SK-N-SH treated with all-trans-retinoic acid at 6 μM for 48 hours (cell line): ENCODE measurements at regions not wholly inside any gene's neighbourhood (a gene's known extent, or its start where the extent isn't known, plus 50 kb on each side); places are given as distances from the start of the nearest gene placed in this dataset.

Experiments
- ARNTL ChIP-seq: fragments of 450-650 bp; formaldehyde crosslinking; IDR thresholded peaks from 2 replicates; pipeline ENCODE4 v1.5.0; 2020; ENCODE audit warnings: low read depth, mild to moderate bottlenecking, moderate library complexity, borderline replicate concordance
- CREB5 ChIP-seq: fragments of 250-450 bp; sonication (Bioruptor Pico); IDR thresholded peaks from 2 replicates; pipeline ENCODE4 v1.5.1; 2020; ENCODE audit warnings: low read depth, mild to moderate bottlenecking, moderate library complexity
- GLIS3 ChIP-seq: fragments of 250-450 bp; sonication (Bioruptor Pico); IDR thresholded peaks from 2 replicates; pipeline ENCODE4 v1.5.0; 2020; ENCODE audit warnings: mild to moderate bottlenecking, moderate library complexity
- PATZ1 ChIP-seq: fragments of 250-450 bp; sonication (Bioruptor Pico); IDR thresholded peaks from 2 replicates; pipeline ENCODE4 v1.8.0; 2020; ENCODE audit warnings: mild to moderate bottlenecking, moderate library complexity, borderline replicate concordance
- POU6F1 ChIP-seq: fragments of 250-450 bp; sonication (Bioruptor Pico); IDR thresholded peaks from 2 replicates; pipeline ENCODE4 v1.8.0; 2021; ENCODE audit warnings: low read depth, mild to moderate bottlenecking, moderate library complexity, borderline replicate concordance
- PPARA ChIP-seq: fragments of 250-450 bp; sonication (Bioruptor Pico); IDR thresholded peaks from 2 replicates; pipeline ENCODE4 v1.5.0; 2020; ENCODE audit warnings: mild to moderate bottlenecking, borderline replicate concordance
- RARB ChIP-seq: fragments of 250-450 bp; sonication (Bioruptor Pico); IDR thresholded peaks from 2 replicates; pipeline ENCODE4 v1.8.0; 2021; ENCODE audit warnings: mild to moderate bottlenecking, moderate library complexity
- SNAI2 ChIP-seq: fragments of 250-450 bp; sonication (Bioruptor Pico); IDR thresholded peaks from 2 replicates; pipeline ENCODE4 v1.5.0; 2020; ENCODE audit warnings: mild to moderate bottlenecking, moderate library complexity
- TCF4 ChIP-seq: fragments of 250-450 bp; sonication (Bioruptor Pico); IDR thresholded peaks from 2 replicates; pipeline ENCODE4 v1.8.0; 2021; ENCODE audit warnings: mild to moderate bottlenecking, moderate library complexity, borderline replicate concordance
- ZC3H10 ChIP-seq: fragments of 250-450 bp; sonication (Bioruptor Pico); IDR thresholded peaks from 2 replicates; pipeline ENCODE4 v1.5.1; 2021; ENCODE audit warnings: mild to moderate bottlenecking, moderate library complexity
- ZFP30 ChIP-seq: fragments of 450-650 bp; formaldehyde crosslinking; IDR thresholded peaks from 2 replicates; pipeline ENCODE4 v1.5.0; 2022; ENCODE audit warnings: mild to moderate bottlenecking, moderate library complexity
- ZNF8 ChIP-seq: fragments of 450-650 bp; formaldehyde crosslinking; IDR thresholded peaks from 2 replicates; pipeline ENCODE4 v1.5.0; 2020; ENCODE audit warnings: mild to moderate bottlenecking, moderate library complexity

GRCh38 chrX:103148075-103148474 is 55.1 kb upstream of the NXF3 start:
- TF ChIP-seq ZNF8 (CRISPR knock-in tag) (no peak), POU6F1 (CRISPR knock-in tag) (no peak), GLIS3 (no peak), ZFP30 (no peak), PATZ1 (CRISPR knock-in tag) (no peak), SNAI2 (CRISPR knock-in tag) (no peak), TCF4 (CRISPR knock-in tag) (no peak), PPARA (CRISPR knock-in tag) (no peak), ZC3H10 (no peak), RARB (CRISPR knock-in tag) (no peak), ARNTL (CRISPR knock-in tag) (no peak), CREB5 (CRISPR knock-in tag) (no peak)
